HG03520 (cell line): ENCODE measurements at regions not wholly inside any gene's neighbourhood (a gene's known extent, or its start where the extent isn't known, plus 50 kb on each side); places are given as distances from the start of the nearest gene placed in this dataset.
"Not testable (repeated sequence)": the region's sequence is repeated elsewhere in the genome, so short reads cannot be mapped to it uniquely, and the experiment has no call there.

Source experiments
- ATAC-seq: cut with Tn5 transposase; IDR thresholded peaks from one replicate; pipeline ENCODE4 v1.9.1; 2021; ENCODE audit warnings: mild to moderate bottlenecking, moderate library complexity; ENCODE audit not compliant: unreplicated experiment

- ATAC-seq = no peak
These were observed 847.8 kb downstream of the RPS29 start for GRCh38 chr14:48738186-48738925.

- ATAC-seq = no peak
These were observed 850.6 kb downstream of the RPS29 start for GRCh38 chr14:48735607-48736006.

GRCh38 chr14:48731260-48731659 lies 854.9 kb downstream of the RPS29 start:
- no peak for ATAC-seq

- ATAC-seq = no peak
These were observed 860.0 kb downstream of the RPS29 start for GRCh38 chr14:48726080-48726642.

GRCh38 chr14:48725051-48725734 lies 861.0 kb downstream of the RPS29 start:
- ATAC-seq = no peak

GRCh38 chr14:48723841-48724495 lies 862.2 kb downstream of the RPS29 start:
- ATAC-seq = no peak

GRCh38 chr14:48714366-48714765 lies 871.8 kb downstream of the RPS29 start:
- no peak for ATAC-seq

- no peak for ATAC-seq
These were observed 876.0 kb downstream of the RPS29 start for GRCh38 chr14:48710133-48710532.

GRCh38 chr14:48709277-48709785 lies 876.8 kb downstream of the RPS29 start:
- ATAC-seq = no peak

GRCh38 chr14:48704639-48705038 lies 881.5 kb downstream of the RPS29 start:
- ATAC-seq = no peak

GRCh38 chr14:48703728-48704467 lies 882.3 kb downstream of the RPS29 start:
- no peak for ATAC-seq

GRCh38 chr14:48697362-48697761 lies 888.8 kb downstream of the RPS29 start:
- not testable (repeated sequence) for ATAC-seq

- ATAC-seq = no peak
These were observed 892.4 kb downstream of the RPS29 start for GRCh38 chr14:48693793-48694192.

- ATAC-seq = no peak
These were observed 895.8 kb downstream of the RPS29 start for GRCh38 chr14:48690349-48690748.

- no peak for ATAC-seq
These were observed 899.5 kb downstream of the RPS29 start for GRCh38 chr14:48686650-48687049.

- no peak for ATAC-seq
These were observed 913.7 kb downstream of the RPS29 start for GRCh38 chr14:48672506-48672905.

GRCh38 chr14:48670939-48671338 lies 915.2 kb downstream of the RPS29 start:
- no peak for ATAC-seq

GRCh38 chr14:48665077-48665784 lies 920.9 kb downstream of the RPS29 start:
- ATAC-seq = no peak

GRCh38 chr14:48643241-48643640 lies 942.9 kb downstream of the RPS29 start:
- no peak for ATAC-seq

- peak; percentile 46 for ATAC-seq
These were observed 953.5 kb upstream of the MDGA2 start for GRCh38 chr14:48628870-48629269.
